ENCODE measurements at regions not wholly inside any gene's neighbourhood (a gene's known extent, or its start where the extent isn't known, plus 50 kb on each side); places are given as distances from the start of the nearest gene placed in this dataset.

DNA sequence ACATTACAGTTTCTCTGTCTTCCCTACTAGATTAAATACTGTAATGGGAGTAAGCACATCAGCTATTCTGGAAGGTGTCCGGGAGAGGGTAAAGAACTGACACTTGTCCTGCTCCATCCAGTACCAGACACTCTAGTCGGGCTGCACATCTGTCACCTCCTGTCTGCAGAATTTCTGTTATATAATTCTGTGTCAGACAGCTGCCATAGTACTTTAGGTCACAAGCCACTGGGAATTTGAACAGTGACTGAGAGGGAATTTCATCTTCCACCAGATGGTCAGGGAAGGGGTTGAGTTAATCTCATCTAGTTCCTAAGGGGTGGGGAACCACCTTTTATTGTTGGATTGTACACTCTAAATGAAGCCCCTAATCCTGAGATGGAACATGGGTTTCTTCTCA, 58.6 kb upstream of the NUDT7 start:
- WGBS, 2 donors = 85 to 92% methylated on average over 2 of the region's 2 CpGs
- Histone ChIP-seq H3K4me3 (no peak overlapping the region), H3K9me3 (no peaks in the 10 kb centered on the region), H3K27ac (no peak overlapping the region), H3K27me3 (no peaks in the 10 kb centered on the region), H3K4me1 (no peaks in the 10 kb centered on the region), H3K36me3 (no peaks in the 10 kb centered on the region)
- TF ChIP-seq CTCF (IDR thresholded peaks at IDR 0.05) = no peak
- no peak for FAIRE-seq
- no peak for DNase-seq
- ATAC-seq = no peak
- intact Hi-C loops (cut with DNase I) = no loop called here

- WGBS, 2 donors = 43 to 47% methylated on average over 3 of the region's 3 CpGs
- ATAC-seq (no peak), FAIRE-seq (no peak)
These were observed 55.5 kb upstream of the NUDT7 start for GRCh38 chr16:77666771-77667170.

GRCh38 chr16:77668201-77668600, 54.1 kb upstream of the NUDT7 start:
- 72 to 91% methylated on average over 1 of the region's 1 CpG for WGBS, 2 donors
- Histone ChIP-seq H3K4me3 (no peak overlapping the region), H3K27me3 (peaks cover 0 to 7% (median 0%) of the 10 kb centered on the region in 4 donors), H3K36me3 (no peaks in the 10 kb centered on the region), H3K4me1 (no peaks in the 10 kb centered on the region), H3K27ac (no peak overlapping the region), H3K9me3 (no peaks in the 10 kb centered on the region)
- intact Hi-C loops (cut with DNase I) = no loop called here
- ATAC-seq (no peak), FAIRE-seq (no peak), DNase-seq (no peak)
- TF ChIP-seq CTCF (IDR thresholded peaks at IDR 0.05) = no peak

More at GRCh38 chr16:77666771-77667170, 55.5 kb upstream of the NUDT7 start:
- Histone ChIP-seq H3K9me3 (no peaks in the 10 kb centered on the region), H3K4me1 (no peaks in the 10 kb centered on the region), H3K27me3 (peaks cover 0 to 7% (median 0%) of the 10 kb centered on the region in 4 donors), H3K27ac (no peak overlapping the region), H3K36me3 (no peaks in the 10 kb centered on the region), H3K4me3 (no peak overlapping the region)
- intact Hi-C loops (cut with DNase I) = no loop called here
- DNase-seq = no peak
- TF ChIP-seq CTCF (IDR thresholded peaks at IDR 0.05) = no peak

- intact Hi-C loops (cut with DNase I) = no loop called here
- ATAC-seq = no peak
- Histone ChIP-seq H3K4me1 (no peaks in the 10 kb centered on the region), H3K4me3 (no peak overlapping the region), H3K27me3 (peaks cover 0 to 7% (median 0%) of the 10 kb centered on the region in 4 donors), H3K27ac (no peak overlapping the region), H3K36me3 (no peaks in the 10 kb centered on the region), H3K9me3 (no peaks in the 10 kb centered on the region)
- no peak for DNase-seq
- 19 to 24% methylated on average over 3 of the region's 3 CpGs for WGBS, 2 donors
- no peak for FAIRE-seq
- TF ChIP-seq CTCF (IDR thresholded peaks at IDR 0.05) = no peak
These were observed 53.3 kb upstream of the NUDT7 start for GRCh38 chr16:77669057-77669456.

All from pancreas (tissue), 10 donors.